SK-N-SH (cell line): ENCODE measurements at regions not wholly inside any gene's neighbourhood (a gene's known extent, or its start where the extent isn't known, plus 50 kb on each side); places are given as distances from the start of the nearest gene placed in this dataset.

ENCODE experiments used
- CHD2 ChIP-seq: fragments of 150-350 bp; IDR thresholded peaks from 2 replicates; pipeline ENCODE4 v1.6.1; 2018; ENCODE audit warnings: low read length; ENCODE audit not compliant: partially characterized antibody
- EP300 ChIP-seq, 2 experiments: IDR thresholded peaks; 2 replicates each; pipeline versions ENCODE4 v1.4.0 to v1.6.1; 2012; ENCODE audit warnings: borderline replicate concordance in 1 of 2, low read depth in 1 of 2, low read length in 1 of 2
- GABPA ChIP-seq: IDR thresholded peaks from 2 replicates; pipeline ENCODE4 v1.4.0; 2012; ENCODE audit warnings: low read depth, mild to moderate bottlenecking
- NFIC ChIP-seq: IDR thresholded peaks from 2 replicates; pipeline ENCODE4 v1.4.0; 2012; ENCODE audit warnings: borderline replicate concordance
- POLR2AphosphoS5 ChIP-seq: IDR thresholded peaks from 2 replicates; pipeline ENCODE4 v1.6.1; 2012; ENCODE audit warnings: low read depth, low read length
- RAD21 ChIP-seq: IDR thresholded peaks from 2 replicates; pipeline ENCODE4 v1.6.1; 2012; ENCODE audit warnings: mild to moderate bottlenecking, low read length
- REST ChIP-seq: IDR thresholded peaks from 2 replicates; pipeline ENCODE4 v1.6.1; 2012; ENCODE audit warnings: mild to moderate bottlenecking, low read depth, low read length, moderate library complexity
- RFX5 ChIP-seq: IDR thresholded peaks from 2 replicates; pipeline ENCODE4 v1.6.1; 2012; ENCODE audit warnings: mild to moderate bottlenecking, improper control_type of control experiment, low read length
- SMC3 ChIP-seq: IDR thresholded peaks from 2 replicates; pipeline ENCODE4 v1.6.1; 2012; ENCODE audit warnings: low read depth, low read length, improper control_type of control experiment
- TCF12 ChIP-seq: IDR thresholded peaks from 2 replicates; pipeline ENCODE4 v1.4.0; 2012
- TF ChIP-seq, protein P1 (sequence below): fragments of 200-600 bp; sonication (generic); IDR thresholded peaks from 2 replicates; pipeline ENCODE4 v1.6.1; 2017; ENCODE audit warnings: antibody characterized with exemption, mild to moderate bottlenecking, moderate library complexity
- TF ChIP-seq, protein P2 (sequence below): IDR thresholded peaks from 2 replicates; pipeline ENCODE4 v1.4.0; 2012; ENCODE audit warnings: low read depth, borderline replicate concordance

DNA sequence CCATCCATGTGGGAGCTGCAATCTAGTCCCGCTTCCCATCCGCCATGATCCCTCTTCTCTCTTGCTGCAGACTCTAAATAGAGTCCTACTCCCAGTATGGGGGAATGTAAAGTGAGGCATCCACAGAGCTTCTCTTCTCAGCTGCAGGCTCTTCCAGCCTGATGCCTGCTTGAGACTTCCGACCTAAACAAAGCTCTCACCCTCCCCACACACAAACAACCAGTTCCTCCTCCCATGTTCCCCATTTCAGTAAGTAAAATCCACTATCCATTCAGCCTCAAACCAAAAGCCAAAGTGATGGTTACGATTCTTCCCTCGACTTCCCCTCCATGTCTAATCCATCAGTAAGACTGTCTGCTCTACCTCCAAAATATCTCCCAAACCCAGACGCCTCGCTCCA is 108.2 kb upstream of the NFE2L3 start:
- TF ChIP-seq, protein P1, sequence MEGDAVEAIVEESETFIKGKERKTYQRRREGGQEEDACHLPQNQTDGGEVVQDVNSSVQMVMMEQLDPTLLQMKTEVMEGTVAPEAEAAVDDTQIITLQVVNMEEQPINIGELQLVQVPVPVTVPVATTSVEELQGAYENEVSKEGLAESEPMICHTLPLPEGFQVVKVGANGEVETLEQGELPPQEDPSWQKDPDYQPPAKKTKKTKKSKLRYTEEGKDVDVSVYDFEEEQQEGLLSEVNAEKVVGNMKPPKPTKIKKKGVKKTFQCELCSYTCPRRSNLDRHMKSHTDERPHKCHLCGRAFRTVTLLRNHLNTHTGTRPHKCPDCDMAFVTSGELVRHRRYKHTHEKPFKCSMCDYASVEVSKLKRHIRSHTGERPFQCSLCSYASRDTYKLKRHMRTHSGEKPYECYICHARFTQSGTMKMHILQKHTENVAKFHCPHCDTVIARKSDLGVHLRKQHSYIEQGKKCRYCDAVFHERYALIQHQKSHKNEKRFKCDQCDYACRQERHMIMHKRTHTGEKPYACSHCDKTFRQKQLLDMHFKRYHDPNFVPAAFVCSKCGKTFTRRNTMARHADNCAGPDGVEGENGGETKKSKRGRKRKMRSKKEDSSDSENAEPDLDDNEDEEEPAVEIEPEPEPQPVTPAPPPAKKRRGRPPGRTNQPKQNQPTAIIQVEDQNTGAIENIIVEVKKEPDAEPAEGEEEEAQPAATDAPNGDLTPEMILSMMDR = no peak
- no peak for TF ChIP-seq EP300 (IDR thresholded peaks at IDR 0.05; ENCODE audit: borderline replicate concordance in 1 of 2, low read depth in 1 of 2, low read length in 1 of 2)
- TF ChIP-seq RFX5 = no peak
- TF ChIP-seq POLR2AphosphoS5 = no peak
- no peak for TF ChIP-seq RAD21
- no peak for TF ChIP-seq CHD2
- no peak for TF ChIP-seq SMC3
- no peak for TF ChIP-seq NFIC
- TF ChIP-seq REST = no peak
- no peak for TF ChIP-seq TCF12
- TF ChIP-seq, protein P2, sequence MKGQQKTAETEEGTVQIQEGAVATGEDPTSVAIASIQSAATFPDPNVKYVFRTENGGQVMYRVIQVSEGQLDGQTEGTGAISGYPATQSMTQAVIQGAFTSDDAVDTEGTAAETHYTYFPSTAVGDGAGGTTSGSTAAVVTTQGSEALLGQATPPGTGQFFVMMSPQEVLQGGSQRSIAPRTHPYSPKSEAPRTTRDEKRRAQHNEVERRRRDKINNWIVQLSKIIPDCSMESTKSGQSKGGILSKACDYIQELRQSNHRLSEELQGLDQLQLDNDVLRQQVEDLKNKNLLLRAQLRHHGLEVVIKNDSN = no peak
- no peak for TF ChIP-seq GABPA
